Activated CD8-positive, alpha-beta T cell treated with anti-CD3 and anti-CD28 coated beads, Interleukin-2, amount 10 ng/mL, durations not matched to agents 7 days and 5 days (primary cell): ENCODE measurements at regions not wholly inside any gene's neighbourhood (a gene's known extent, or its start where the extent isn't known, plus 50 kb on each side); places are given as distances from the start of the nearest gene placed in this dataset.

Experiments
- ATAC-seq: fragments of 150-1000 bp; cut with Tn5 transposase; one replicate; pipeline ENCODE4 v1.10.0; 2021; ENCODE audit warnings: moderate library complexity
- CTCF ChIA-PET: fragments of 350-600 bp; sonication (Branson Sonifier 250); formaldehyde crosslinking; loops from one replicate; lab custom pipeline; 2021; ENCODE audit warnings: antibody characterized with exemption; lab: Charles Lee
- POLR2A ChIA-PET: fragments of 350-600 bp; sonication (Branson Sonifier 250); formaldehyde crosslinking; loops from one replicate; lab custom pipeline; 2021; ENCODE audit warnings: antibody characterized with exemption; lab: Charles Lee
- DNase-seq: peaks from one replicate; pipeline ENCODE4 v3.0.0-alpha.2; 2020
- H3K27ac Mint-ChIP-seq: one replicate; pipeline ENCODE4 v1.8.0; 2021; ENCODE audit warnings: mild to moderate bottlenecking, mixed read lengths
- H3K27me3 Mint-ChIP-seq: one replicate; pipeline ENCODE4 v1.8.0; 2021; ENCODE audit warnings: low read depth, mixed read lengths
- H3K36me3 Mint-ChIP-seq: one replicate; pipeline ENCODE4 v1.8.0; 2021; ENCODE audit warnings: low read depth, mixed read lengths
- H3K4me1 Mint-ChIP-seq: one replicate; pipeline ENCODE4 v1.8.0; 2021; ENCODE audit warnings: low read depth, mixed read lengths
- H3K4me3 Mint-ChIP-seq: one replicate; pipeline ENCODE4 v1.8.0; 2021; ENCODE audit warnings: mild to moderate bottlenecking, mixed read lengths
- H3K9me3 Mint-ChIP-seq: one replicate; pipeline ENCODE4 v1.8.0; 2022; ENCODE audit warnings: mixed read lengths; ENCODE audit not compliant: insufficient read depth

- no peaks in the 10 kb centered on the region for H3K9me3 Mint-ChIP-seq
- H3K4me1 Mint-ChIP-seq: no peaks in the 10 kb centered on the region
- H3K27me3 Mint-ChIP-seq: peaks cover 7% of the 10 kb centered on the region
- no peak overlapping the region for H3K4me3 Mint-ChIP-seq
- DNase-seq (no peak), ATAC-seq (no peak)
- ChIA-PET POLR2A (no interaction called here), CTCF (no interaction called here)
- H3K27ac Mint-ChIP-seq: no peak overlapping the region
- H3K36me3 Mint-ChIP-seq: no peaks in the 10 kb centered on the region
Measured at GRCh38 chr2:158049129-158049855, 52.4 kb upstream of the UPP2 start.

GRCh38 chr2:158048327-158048726 is 53.3 kb upstream of the UPP2 start:
- ATAC-seq (no peak), DNase-seq (no peak)
- H3K27ac Mint-ChIP-seq: no peak overlapping the region
- no peaks in the 10 kb centered on the region for H3K9me3 Mint-ChIP-seq
- no peaks in the 10 kb centered on the region for H3K4me1 Mint-ChIP-seq
- ChIA-PET CTCF (interaction anchor here (1.2 kb wide), 1 partner anchor 706 kb away, joined by 3 read pairs; no protein-coding TSS in a partner anchor), POLR2A (interaction anchor here (0.6 kb wide), 1 partner anchor 546 kb away, joined by 3 read pairs; no protein-coding TSS in a partner anchor)
- no peak overlapping the region for H3K4me3 Mint-ChIP-seq
- H3K27me3 Mint-ChIP-seq: peaks cover 7% of the 10 kb centered on the region
- no peaks in the 10 kb centered on the region for H3K36me3 Mint-ChIP-seq

- peaks cover 7% of the 10 kb centered on the region for H3K27me3 Mint-ChIP-seq
- ATAC-seq (no peak), DNase-seq (no peak)
- H3K4me1 Mint-ChIP-seq: no peaks in the 10 kb centered on the region
- H3K36me3 Mint-ChIP-seq: no peaks in the 10 kb centered on the region
- POLR2A ChIA-PET: no interaction called here
- H3K9me3 Mint-ChIP-seq: no peaks in the 10 kb centered on the region
- no peak overlapping the region for H3K4me3 Mint-ChIP-seq
- no peak overlapping the region for H3K27ac Mint-ChIP-seq
- CTCF ChIA-PET: interaction anchor here (0.9 to 1.2 kb wide), 2 partner anchors 23 to 707 kb away, joined by 3 read pairs; no protein-coding TSS in a partner anchor
Measured at GRCh38 chr2:158047156-158047611, 54.5 kb upstream of the UPP2 start.

DNA sequence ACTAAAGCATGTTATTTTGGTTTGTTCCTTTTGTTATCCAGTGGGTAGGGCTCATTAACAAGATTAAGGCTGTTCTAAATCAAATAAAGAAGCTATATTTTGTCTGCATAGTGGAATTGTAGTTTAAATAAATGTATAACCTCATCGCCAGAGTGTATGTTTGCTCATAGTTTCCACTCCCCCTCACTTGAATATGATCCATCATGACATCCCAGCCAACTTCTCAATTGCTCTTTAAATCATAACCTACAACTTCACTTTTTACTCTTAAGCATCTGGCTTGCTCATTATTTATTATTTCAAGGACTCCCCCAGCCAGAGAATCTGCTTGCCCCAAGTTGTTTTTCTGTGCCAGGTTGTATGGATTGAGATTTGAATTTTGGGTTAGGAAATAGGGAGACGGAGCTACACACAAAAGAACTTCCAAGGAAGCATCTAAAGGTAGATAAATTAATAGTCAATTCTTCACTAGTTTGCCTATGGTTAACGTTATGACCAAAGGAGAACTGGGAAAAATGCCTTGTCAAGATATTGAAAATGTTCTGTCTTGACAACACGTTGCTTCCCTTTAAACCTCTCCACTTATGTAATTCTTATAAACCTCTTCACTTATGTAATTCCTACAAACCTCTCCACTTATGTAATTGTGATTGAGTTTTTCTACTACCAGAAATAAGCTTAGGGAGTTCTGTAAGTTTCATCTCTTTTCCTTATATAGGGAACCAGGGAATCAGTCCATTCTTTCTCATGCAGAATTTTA is 55.4 kb upstream of the UPP2 start:
- CTCF ChIA-PET: interaction anchor here (0.9 kb wide), 1 partner anchor 22 kb away, joined by 3 read pairs; no protein-coding TSS in a partner anchor
- no peaks in the 10 kb centered on the region for H3K4me1 Mint-ChIP-seq
- ATAC-seq: no peak
- H3K36me3 Mint-ChIP-seq: no peaks in the 10 kb centered on the region
- no peak for DNase-seq
- no peak overlapping the region for H3K27ac Mint-ChIP-seq
- no peaks in the 10 kb centered on the region for H3K9me3 Mint-ChIP-seq
- peaks cover 7% of the 10 kb centered on the region for H3K27me3 Mint-ChIP-seq
- H3K4me3 Mint-ChIP-seq: no peak overlapping the region
- POLR2A ChIA-PET: no interaction called here

DNA sequence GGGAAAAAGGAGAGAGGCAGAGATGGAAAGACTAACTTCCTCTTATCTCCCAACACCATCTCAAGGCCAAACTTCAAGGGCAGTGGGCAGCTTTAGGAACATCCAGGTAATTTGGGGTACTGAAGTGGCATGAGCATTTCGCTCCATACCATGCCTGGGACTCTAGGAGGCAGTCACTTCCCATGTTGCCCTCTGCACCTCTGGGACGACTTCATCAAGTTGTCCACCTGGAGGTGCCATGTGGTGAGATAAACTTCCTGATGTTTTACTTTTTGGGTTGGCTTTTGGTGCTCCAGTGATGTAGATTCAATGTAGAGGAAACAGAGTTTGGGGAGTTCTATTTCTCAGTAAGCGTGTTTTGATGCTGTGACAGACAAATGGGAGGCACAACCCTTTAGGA is 56.3 kb upstream of the UPP2 start:
- H3K9me3 Mint-ChIP-seq: no peaks in the 10 kb centered on the region
- ChIA-PET POLR2A (no interaction called here), CTCF (no interaction called here)
- no peak overlapping the region for H3K4me3 Mint-ChIP-seq
- H3K4me1 Mint-ChIP-seq: no peaks in the 10 kb centered on the region
- peaks cover 7% of the 10 kb centered on the region for H3K27me3 Mint-ChIP-seq
- H3K36me3 Mint-ChIP-seq: no peaks in the 10 kb centered on the region
- no peak for ATAC-seq
- no peak overlapping the region for H3K27ac Mint-ChIP-seq
- no peak for DNase-seq

- no peaks in the 10 kb centered on the region for H3K4me1 Mint-ChIP-seq
- H3K27ac Mint-ChIP-seq: no peak overlapping the region
- H3K36me3 Mint-ChIP-seq: no peaks in the 10 kb centered on the region
- DNase-seq (no peak), ATAC-seq (no peak)
- H3K9me3 Mint-ChIP-seq: no peaks in the 10 kb centered on the region
- POLR2A ChIA-PET: no interaction called here
- H3K27me3 Mint-ChIP-seq: peaks cover 7% of the 10 kb centered on the region
- no peak overlapping the region for H3K4me3 Mint-ChIP-seq
- CTCF ChIA-PET: interaction anchor here (1.2 kb wide), 1 partner anchor 711 kb away, joined by 3 read pairs; no protein-coding TSS in a partner anchor
Measured at GRCh38 chr2:158043181-158043948, 58.3 kb upstream of the UPP2 start.

- ChIA-PET CTCF (interaction anchor here (1.2 kb wide), 1 partner anchor 711 kb away, joined by 3 read pairs; no protein-coding TSS in a partner anchor), POLR2A (no interaction called here)
- H3K36me3 Mint-ChIP-seq: no peaks in the 10 kb centered on the region
- H3K4me3 Mint-ChIP-seq: no peak overlapping the region
- DNase-seq (no peak), ATAC-seq (no peak)
- H3K4me1 Mint-ChIP-seq: no peaks in the 10 kb centered on the region
- no peaks in the 10 kb centered on the region for H3K9me3 Mint-ChIP-seq
- H3K27ac Mint-ChIP-seq: no peak overlapping the region
- peaks cover 4% of the 10 kb centered on the region for H3K27me3 Mint-ChIP-seq
Measured at GRCh38 chr2:158042666-158043065, 59.0 kb upstream of the UPP2 start.

- Mint-ChIP-seq H3K27ac (no peak overlapping the region), H3K4me1 (no peaks in the 10 kb centered on the region), H3K9me3 (no peaks in the 10 kb centered on the region), H3K4me3 (no peak overlapping the region), H3K27me3 (peaks cover 4% of the 10 kb centered on the region), H3K36me3 (no peaks in the 10 kb centered on the region)
- DNase-seq (no peak), ATAC-seq (no peak)
- ChIA-PET CTCF (interaction anchor here (1.2 kb wide), 1 partner anchor 712 kb away, joined by 3 read pairs; no protein-coding TSS in a partner anchor), POLR2A (no interaction called here)
Measured at GRCh38 chr2:158042245-158042644, 59.4 kb upstream of the UPP2 start.

GRCh38 chr2:158041400-158041799 is 60.3 kb upstream of the UPP2 start:
- Mint-ChIP-seq H3K36me3 (no peaks in the 10 kb centered on the region), H3K4me3 (no peak overlapping the region), H3K4me1 (no peaks in the 10 kb centered on the region), H3K9me3 (no peaks in the 10 kb centered on the region), H3K27ac (no peak overlapping the region), H3K27me3 (peaks cover 4% of the 10 kb centered on the region)
- CTCF ChIA-PET: interaction anchor here (1.5 kb wide), 1 partner anchor 713 kb away, joined by 3 read pairs; no protein-coding TSS in a partner anchor
- POLR2A ChIA-PET: no interaction called here
- ATAC-seq: no peak
- no peak for DNase-seq

DNA sequence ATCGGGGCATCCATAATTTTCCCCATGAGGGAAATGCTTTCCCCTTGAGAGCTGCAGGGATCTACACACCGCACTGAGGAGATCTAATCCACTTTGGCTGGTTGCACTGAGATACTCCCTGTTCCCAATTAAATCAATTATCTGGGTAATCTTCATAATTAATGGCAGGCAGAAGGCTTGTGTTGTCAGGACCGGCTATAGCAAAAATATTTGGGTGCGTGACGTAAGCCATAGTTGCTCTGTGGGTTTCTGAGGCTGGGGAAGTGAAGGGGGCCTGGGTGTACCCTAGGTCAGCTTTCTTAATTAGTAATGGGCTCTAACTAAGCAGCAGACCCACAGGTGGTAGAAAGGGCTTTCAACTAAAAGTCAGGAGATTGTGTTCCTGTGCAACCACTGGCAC is 62.8 kb upstream of the UPP2 start:
- no peak for ATAC-seq
- CTCF ChIA-PET: interaction anchor here (1.6 kb wide), 1 partner anchor 15 kb away, joined by 6 read pairs; no protein-coding TSS in a partner anchor
- POLR2A ChIA-PET: no interaction called here
- H3K4me3 Mint-ChIP-seq: no peak overlapping the region
- H3K27me3 Mint-ChIP-seq: no peaks in the 10 kb centered on the region
- no peaks in the 10 kb centered on the region for H3K9me3 Mint-ChIP-seq
- H3K27ac Mint-ChIP-seq: no peak overlapping the region
- no peaks in the 10 kb centered on the region for H3K4me1 Mint-ChIP-seq
- DNase-seq: no peak
- H3K36me3 Mint-ChIP-seq: no peaks in the 10 kb centered on the region

- Mint-ChIP-seq H3K9me3 (no peaks in the 10 kb centered on the region), H3K4me3 (no peak overlapping the region), H3K27ac (no peak overlapping the region), H3K4me1 (no peaks in the 10 kb centered on the region), H3K27me3 (peaks cover 2% of the 10 kb centered on the region), H3K36me3 (no peaks in the 10 kb centered on the region)
- ATAC-seq: no peak
- POLR2A ChIA-PET: no interaction called here
- CTCF ChIA-PET: interaction anchor here (1.0 to 4.9 kb wide), 5 partner anchors 11 to 733 kb away, joined by 4 to 35 read pairs (median 12); no protein-coding TSS in a partner anchor
- peak; percentile 30 for DNase-seq
Measured at GRCh38 chr2:158034198-158034866, 67.3 kb upstream of the UPP2 start.
